H9 (cell line): ENCODE measurements at regions not wholly inside any gene's neighbourhood (a gene's known extent, or its start where the extent isn't known, plus 50 kb on each side); places are given as distances from the start of the nearest gene placed in this dataset.

Experiments used
- DNase-seq: peaks from one replicate; pipeline ENCODE4 v3.0.0-alpha.2; 2017
- H2AFZ ChIP-seq: one replicate; pipeline ENCODE4 v1.6.1; 2013; ENCODE audit warnings: mild to moderate bottlenecking, low read length, control low read depth, moderate library complexity
- H2AK5ac ChIP-seq: 2 replicates; pipeline ENCODE4 v1.6.1; 2013; ENCODE audit warnings: low read length, control low read depth, mixed read lengths; ENCODE audit not compliant: insufficient read length
- H2BK120ac ChIP-seq: one replicate; pipeline ENCODE4 v1.6.1; 2013; ENCODE audit warnings: low read depth, mild to moderate bottlenecking, low read length, control low read depth, inconsistent platforms; ENCODE audit not compliant: poor library complexity, severe bottlenecking
- H2BK12ac ChIP-seq: 2 replicates; pipeline ENCODE4 v1.6.1; 2013; ENCODE audit warnings: low read length, control low read depth, mixed read lengths, low read depth; ENCODE audit not compliant: insufficient read length
- H2BK15ac ChIP-seq: 2 replicates; pipeline ENCODE4 v1.6.1; 2013; ENCODE audit warnings: low read depth, low read length, control low read depth
- H2BK20ac ChIP-seq: one replicate; pipeline ENCODE4 v1.6.1; 2013; ENCODE audit warnings: low read depth, mild to moderate bottlenecking, low read length, control low read depth, inconsistent platforms; ENCODE audit not compliant: poor library complexity, severe bottlenecking
- H2BK5ac ChIP-seq: 2 replicates; pipeline ENCODE4 v1.6.1; 2013; ENCODE audit warnings: low read length, control low read depth, mixed read lengths; ENCODE audit not compliant: insufficient read length
- H3K14ac ChIP-seq: 2 replicates; pipeline ENCODE4 v1.6.1; 2013; ENCODE audit warnings: low read length, control low read depth; ENCODE audit not compliant: insufficient read depth
- H3K18ac ChIP-seq: 2 replicates; pipeline ENCODE4 v1.6.1; 2013; ENCODE audit warnings: low read depth, mild to moderate bottlenecking, mixed read lengths, low read length, control low read depth; ENCODE audit not compliant: insufficient read length
- H3K23ac ChIP-seq: 2 replicates; pipeline ENCODE4 v1.6.1; 2013; ENCODE audit warnings: low read length, control low read depth, mixed read lengths, low read depth; ENCODE audit not compliant: insufficient read length
- H3K23me2 ChIP-seq: 2 replicates; pipeline ENCODE4 v1.6.1; 2013; ENCODE audit warnings: low read depth, mild to moderate bottlenecking, mixed read lengths, low read length, control low read depth; ENCODE audit not compliant: insufficient read length, poor library complexity, severe bottlenecking
- H3K27ac ChIP-seq: 2 replicates; pipeline ENCODE4 v1.5.1; 2013; ENCODE audit warnings: low read length, control low read depth, mixed read lengths, low read depth; ENCODE audit not compliant: insufficient read length
- H3K27me3 ChIP-seq: 2 replicates; pipeline ENCODE4 v1.6.1; 2013; ENCODE audit warnings: low read length, control low read depth, inconsistent platforms; ENCODE audit not compliant: insufficient read depth
- H3K4ac ChIP-seq: 2 replicates; pipeline ENCODE4 v1.6.1; 2013; ENCODE audit warnings: low read depth, mild to moderate bottlenecking, control low read depth, inconsistent platforms, low read length, moderate library complexity
- H3K4me1 ChIP-seq: 2 replicates; pipeline ENCODE4 v1.6.1; 2013; ENCODE audit warnings: low read length, control low read depth, inconsistent platforms; ENCODE audit not compliant: insufficient read depth
- H3K4me2 ChIP-seq: 2 replicates; pipeline ENCODE4 v1.6.1; 2013; ENCODE audit warnings: low read length, control low read depth, mixed read lengths; ENCODE audit not compliant: insufficient read length, insufficient read depth
- H3K56ac ChIP-seq: 2 replicates; pipeline ENCODE4 v1.6.1; 2013; ENCODE audit warnings: low read depth, mild to moderate bottlenecking, mixed read lengths, low read length, control low read depth; ENCODE audit not compliant: insufficient read length
- H3K79me1 ChIP-seq: 2 replicates; pipeline ENCODE4 v1.6.1; 2013; ENCODE audit warnings: low read depth, mild to moderate bottlenecking, moderate library complexity, low read length, control low read depth, inconsistent platforms; ENCODE audit not compliant: insufficient read depth, poor library complexity, severe bottlenecking
- H3K79me2 ChIP-seq: 2 replicates; pipeline ENCODE4 v1.6.1; 2013; ENCODE audit warnings: low read length, control low read depth, inconsistent platforms; ENCODE audit not compliant: insufficient read depth
- H3K9ac ChIP-seq: 2 replicates; pipeline ENCODE4 v1.6.1; 2013; ENCODE audit warnings: low read length, control low read depth, mixed read lengths; ENCODE audit not compliant: insufficient read length; ENCODE audit errors: extremely low read depth
- H3K9me3 ChIP-seq: one replicate; pipeline ENCODE4 v1.6.1; 2013; ENCODE audit warnings: low read depth, low read length, inconsistent platforms; ENCODE audit not compliant: control insufficient read depth
- H3T11ph ChIP-seq: one replicate; pipeline ENCODE4 v1.6.1; 2013; ENCODE audit warnings: mild to moderate bottlenecking, low read length, control low read depth, inconsistent platforms
- H4K20me1 ChIP-seq: one replicate; pipeline ENCODE4 v1.6.1; 2013; ENCODE audit not compliant: control insufficient read depth, insufficient read length, insufficient read depth
- H4K5ac ChIP-seq: 2 replicates; pipeline ENCODE4 v1.6.1; 2013; ENCODE audit warnings: low read depth, mild to moderate bottlenecking, mixed read lengths, low read length, control low read depth; ENCODE audit not compliant: insufficient read length
- H4K8ac ChIP-seq: replicated peaks from 2 replicates; pipeline ENCODE4 v1.6.1; 2013; ENCODE audit warnings: low read length, control low read depth, mixed read lengths, low read depth; ENCODE audit not compliant: insufficient read length
- H4K91ac ChIP-seq: 2 replicates; pipeline ENCODE4 v1.6.1; 2013; ENCODE audit warnings: low read depth, mild to moderate bottlenecking, moderate library complexity, mixed read lengths, low read length, control low read depth; ENCODE audit not compliant: insufficient read length
- H3K27ac Mint-ChIP-seq, 3 experiments: 2 replicates in 2 of 3; 3 replicates in 1 of 3; pipeline ENCODE4 v1.8.0; 2020 to 2021; ENCODE audit warnings: mixed read lengths in 3 of 3, mild to moderate bottlenecking in 1 of 3, moderate library complexity in 1 of 3
- H3K27me3 Mint-ChIP-seq: 2 replicates; pipeline ENCODE4 v1.8.0; 2021; ENCODE audit warnings: low read depth, mild to moderate bottlenecking, moderate library complexity, mixed read lengths
- H3K36me3 Mint-ChIP-seq, 3 experiments: 2 replicates in 2 of 3; 3 replicates in 1 of 3; pipeline ENCODE4 v1.8.0; 2020 to 2021; ENCODE audit warnings: low read depth in 3 of 3, mixed read lengths in 3 of 3; ENCODE audit not compliant: insufficient read depth in 1 of 3
- H3K4me1 Mint-ChIP-seq, 2 experiments: 2 replicates each; pipeline ENCODE4 v1.8.0; 2020; ENCODE audit warnings: mixed read lengths in 2 of 2
- H3K4me3 Mint-ChIP-seq, 2 experiments: 2 replicates in 1 of 2; 3 replicates in 1 of 2; pipeline ENCODE4 v1.8.0; 2020 to 2021; ENCODE audit warnings: mild to moderate bottlenecking in 2 of 2, mixed read lengths in 2 of 2, moderate library complexity in 1 of 2
- H3K9me3 Mint-ChIP-seq, 2 experiments: 2 replicates in 1 of 2; 3 replicates in 1 of 2; pipeline ENCODE4 v1.8.0; 2020; ENCODE audit warnings: mild to moderate bottlenecking in 2 of 2, mixed read lengths in 2 of 2, moderate library complexity in 1 of 2
- CTCF ChIP-seq: fragments of 200-600 bp; sonication (generic); conservative IDR thresholded peaks from 3 replicates; pipeline ENCODE4 v1.8.0; 2021; ENCODE audit warnings: antibody characterized with exemption, mild to moderate bottlenecking
- WGBS: extraction: QIAGEN DNeasy Blood & Tissue Kit; methylation state at CpG from one replicate; pipeline ENCODE4 v1.1.7; 2013; ENCODE audit warnings: missing lambda C conversion rate, low lambda C conversion rate, mixed read lengths; ENCODE audit not compliant: insufficient read length; ENCODE audit errors: extremely low coverage; 5-methylcytosine and 5-hydroxymethylcytosine counted together

GRCh38 chr7:114785496-114785895 is 136.4 kb upstream of the MDFIC start:
- Histone ChIP-seq H3K18ac (no peak overlapping the region), H3K23me2 (no peaks in the 10 kb centered on the region), H2BK15ac (no peak overlapping the region), H3K4me1 (no peaks in the 10 kb centered on the region), H3K9me3 (no peaks in the 10 kb centered on the region), H2AK5ac (no peak overlapping the region), H3K23ac (no peak overlapping the region), H2BK120ac (no peak overlapping the region), H4K20me1 (no peaks in the 10 kb centered on the region), H4K91ac (no peak overlapping the region), H2AFZ (no peak overlapping the region), H3K4ac (no peak overlapping the region), H4K5ac (no peak overlapping the region), H2BK12ac (no peak overlapping the region), H3K4me2 (no peak overlapping the region), H3K27ac (no peak overlapping the region), H3K56ac (no peak overlapping the region), H4K8ac (no peak overlapping the region), H2BK20ac (no peak overlapping the region), H3K79me2 (no peaks in the 10 kb centered on the region), H3T11ph (no peak overlapping the region), H3K27me3 (no peaks in the 10 kb centered on the region), H3K9ac (no peak overlapping the region), H2BK5ac (no peak overlapping the region), H3K14ac (no peak overlapping the region), H3K79me1 (no peaks in the 10 kb centered on the region)
- Mint-ChIP-seq H3K4me3 (no peak overlapping the region), H3K27ac (no peak overlapping the region; a peak in 1 of 7 replicates), H3K36me3 (no peaks in the 10 kb centered on the region), H3K4me1 (no peaks in the 10 kb centered on the region), H3K27me3 (no peaks in the 10 kb centered on the region), H3K9me3 (no peaks in the 10 kb centered on the region)
- WGBS = no CpG with 5 or more reads among the region's 3 CpGs
- no peak for TF ChIP-seq CTCF
- no peak for DNase-seq
